Testis (tissue), 2 donors: ENCODE measurements at regions not wholly inside any gene's neighbourhood (a gene's known extent, or its start where the extent isn't known, plus 50 kb on each side); places are given as distances from the start of the nearest gene placed in this dataset.

Source experiments
- CTCF ChIP-seq, 3 experiments: fragments of 450-650 bp in 2 of 3; fragments of 200-600 bp in 1 of 3; sonication (generic) in 1 of 3; IDR thresholded peaks; one replicate each; pipeline ENCODE4 v1.5.1; 2016 to 2019; ENCODE audit warnings: antibody characterized with exemption in 3 of 3, mild to moderate bottlenecking in 2 of 3, moderate library complexity in 1 of 3
- POLR2A ChIP-seq: fragments of 450-650 bp; IDR thresholded peaks from one replicate; pipeline ENCODE4 v1.6.1; 2017; ENCODE audit warnings: antibody characterized with exemption, mild to moderate bottlenecking, moderate library complexity

- TF ChIP-seq CTCF (IDR thresholded peaks at IDR 0.05) (no peak), POLR2A (no peak)
Measured at GRCh38 chr7:19482628-19483027, 226.2 kb downstream of the POLR1F start.
